K562 (cell line): ENCODE measurements at regions not wholly inside any gene's neighbourhood (a gene's known extent, or its start where the extent isn't known, plus 50 kb on each side); places are given as distances from the start of the nearest gene placed in this dataset.

Experiments used
- CREB1 ChIP-seq, 2 experiments: sonication (generic) in 1 of 2; formaldehyde crosslinking in 1 of 2; IDR thresholded peaks; 2 replicates each; pipeline versions ENCODE4 v1.6.1 to v1.8.0; 2012 to 2022; ENCODE audit warnings: inconsistent platforms in 1 of 2, mild to moderate bottlenecking in 1 of 2, missing genetic modification reagents in 1 of 2, moderate library complexity in 1 of 2
- CUX1 ChIP-seq: fragments of 200-800 bp; sonication (Bioruptor generic); IDR thresholded peaks from 2 replicates; pipeline ENCODE4 v1.6.1; 2016; ENCODE audit warnings: missing genetic modification characterization, missing compliant biosample characterization
- POLR3A ChIP-seq: IDR thresholded peaks from 2 replicates; pipeline ENCODE4 v1.6.1; 2011; ENCODE audit warnings: borderline replicate concordance, mild to moderate bottlenecking, moderate library complexity; ENCODE audit not compliant: insufficient read length, insufficient read depth; ENCODE audit errors: extremely low read depth
- RBM39 ChIP-seq: fragments of 200-400 bp; formaldehyde crosslinking; optimal IDR thresholded peaks from 2 replicates; pipeline ENCODE3; 2018; ENCODE audit warnings: low read depth, low read length
- TAF7 ChIP-seq: fragments of 450-650 bp; IDR thresholded peaks from 2 replicates; pipeline ENCODE4 v1.6.1; 2016; ENCODE audit warnings: missing genetic modification characterization, missing compliant biosample characterization

GRCh38 chr18:39699340-39699964 is 2133.9 kb upstream of the CELF4 start (continued):
- TF ChIP-seq CUX1 (CRISPR knock-in tag) (no peak), CREB1 (IDR thresholded peaks at IDR 0.05) (no peak), CREB1 (CRISPR knock-in tag; IDR thresholded peaks at IDR 0.05) (no peak), POLR3A (no peak), RBM39 (no peak), TAF7 (tag) (no peak)
